ENCODE measurements at regions not wholly inside any gene's neighbourhood (a gene's known extent, or its start where the extent isn't known, plus 50 kb on each side); places are given as distances from the start of the nearest gene placed in this dataset.
A peak's percentile ranks its signal among the peaks of the same experiment; 100 is the strongest.

DNA sequence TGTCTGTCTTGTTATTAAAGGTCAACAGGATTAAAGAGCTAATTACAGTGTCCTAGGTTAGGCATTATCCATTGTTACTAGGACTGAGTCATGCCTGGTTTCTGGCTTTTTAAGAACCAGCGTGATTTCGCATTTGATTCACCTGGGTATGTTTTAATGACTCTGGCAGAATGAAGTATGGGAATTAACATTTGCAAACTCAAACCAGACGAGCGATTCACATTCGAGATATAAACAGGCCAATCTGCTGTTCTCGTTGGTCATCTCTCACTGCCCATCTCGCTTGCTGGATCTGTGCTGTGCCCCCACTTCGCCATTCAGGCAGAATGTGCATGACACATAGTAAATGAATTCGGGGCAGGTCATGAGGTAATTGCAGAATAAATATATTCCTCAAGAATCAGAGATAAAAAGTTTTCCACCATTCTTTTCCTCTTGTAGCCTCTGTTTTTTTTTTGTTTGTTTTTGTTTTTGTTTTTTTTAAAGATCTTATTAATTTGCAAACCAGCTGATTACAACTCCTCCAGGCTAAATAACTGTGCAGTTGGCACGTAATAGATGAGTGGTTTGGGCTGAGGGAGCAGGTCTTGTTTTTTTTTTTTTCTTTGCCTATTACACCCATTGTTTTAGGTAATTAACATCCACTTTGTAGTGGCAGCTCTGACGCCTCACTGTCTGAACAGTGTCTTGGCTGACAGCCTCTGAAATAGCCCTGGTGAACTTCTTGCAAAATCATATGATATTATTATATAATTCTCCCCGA is 313.5 kb upstream of the MSX2 start:
- DNase-seq (ENCODE audit: low spot score in 2 of 2, unreplicated experiment in 2 of 2), result no peak
- TF ChIP-seq, protein P1, sequence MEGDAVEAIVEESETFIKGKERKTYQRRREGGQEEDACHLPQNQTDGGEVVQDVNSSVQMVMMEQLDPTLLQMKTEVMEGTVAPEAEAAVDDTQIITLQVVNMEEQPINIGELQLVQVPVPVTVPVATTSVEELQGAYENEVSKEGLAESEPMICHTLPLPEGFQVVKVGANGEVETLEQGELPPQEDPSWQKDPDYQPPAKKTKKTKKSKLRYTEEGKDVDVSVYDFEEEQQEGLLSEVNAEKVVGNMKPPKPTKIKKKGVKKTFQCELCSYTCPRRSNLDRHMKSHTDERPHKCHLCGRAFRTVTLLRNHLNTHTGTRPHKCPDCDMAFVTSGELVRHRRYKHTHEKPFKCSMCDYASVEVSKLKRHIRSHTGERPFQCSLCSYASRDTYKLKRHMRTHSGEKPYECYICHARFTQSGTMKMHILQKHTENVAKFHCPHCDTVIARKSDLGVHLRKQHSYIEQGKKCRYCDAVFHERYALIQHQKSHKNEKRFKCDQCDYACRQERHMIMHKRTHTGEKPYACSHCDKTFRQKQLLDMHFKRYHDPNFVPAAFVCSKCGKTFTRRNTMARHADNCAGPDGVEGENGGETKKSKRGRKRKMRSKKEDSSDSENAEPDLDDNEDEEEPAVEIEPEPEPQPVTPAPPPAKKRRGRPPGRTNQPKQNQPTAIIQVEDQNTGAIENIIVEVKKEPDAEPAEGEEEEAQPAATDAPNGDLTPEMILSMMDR (IDR thresholded peaks at IDR 0.05; ENCODE audit: unreplicated experiment), result no peak
- Mint-ChIP-seq H3K4me3 (no peak overlapping the region), H3K36me3 (no peaks in the 10 kb centered on the region), H3K9me3 (peaks cover 4% of the 10 kb centered on the region), H3K27me3 (ENCODE audit: low read depth) (no peaks in the 10 kb centered on the region), H3K27ac (peak overlapping the region; percentile 77), H3K4me1 (peaks cover 42% of the 10 kb centered on the region)

DNA sequence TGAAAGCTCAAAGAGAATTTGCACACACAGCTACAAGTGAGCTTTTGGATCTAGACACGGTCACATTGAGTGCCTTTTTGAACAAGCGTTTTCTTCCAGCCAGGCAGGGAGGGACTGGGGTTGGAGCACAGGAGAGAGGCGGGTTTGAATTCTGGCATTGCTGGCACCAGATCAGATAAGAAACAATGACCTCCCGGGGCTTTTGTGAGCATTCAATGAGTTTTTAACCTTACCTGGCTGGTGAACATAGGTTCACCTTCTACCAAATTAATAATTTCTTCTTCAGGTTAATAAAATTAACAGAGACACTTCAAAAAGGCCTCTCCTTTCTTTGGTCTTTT is 312.9 kb upstream of the MSX2 start:
- peak overlapping the region; percentile 80 for H3K27ac Mint-ChIP-seq

DNA sequence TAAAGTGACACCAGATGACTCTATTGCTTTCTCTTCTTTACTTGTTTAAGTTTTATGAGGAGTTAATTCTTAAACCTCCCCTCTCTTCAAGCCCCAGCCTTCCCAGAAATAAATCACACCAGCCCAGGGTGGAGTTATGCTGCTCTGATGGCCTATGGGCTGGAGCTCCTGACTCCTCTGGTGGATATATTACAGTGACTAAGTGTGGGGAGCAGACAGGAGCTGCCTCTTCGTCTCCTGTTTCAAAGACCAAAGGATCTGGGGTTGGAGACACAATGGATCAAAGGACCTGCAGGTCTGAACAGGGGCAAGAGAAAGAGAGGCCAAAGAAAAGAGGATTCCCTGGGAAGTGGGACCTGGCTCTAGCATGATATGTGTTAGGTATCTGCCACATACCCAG is 312.0 kb upstream of the MSX2 start:
- no peak for DNase-seq (ENCODE audit: low spot score in 2 of 2, unreplicated experiment in 2 of 2)
- Mint-ChIP-seq H3K27me3 (ENCODE audit: low read depth) (no peaks in the 10 kb centered on the region), H3K36me3 (no peaks in the 10 kb centered on the region), H3K4me3 (no peak overlapping the region), H3K4me1 (peaks cover 44% of the 10 kb centered on the region), H3K27ac (peak overlapping the region; percentile 80), H3K9me3 (peaks cover 4% of the 10 kb centered on the region)
- TF ChIP-seq, protein P1 (IDR thresholded peaks at IDR 0.05; ENCODE audit: unreplicated experiment), result no peak

More for the DNA sequence above, 312.9 kb upstream of the MSX2 start:
- H3K36me3 Mint-ChIP-seq, result no peaks in the 10 kb centered on the region
- H3K4me1 Mint-ChIP-seq, result peaks cover 44% of the 10 kb centered on the region
- TF ChIP-seq, protein P1 (IDR thresholded peaks at IDR 0.05; ENCODE audit: unreplicated experiment), result no peak
- peaks cover 4% of the 10 kb centered on the region for H3K9me3 Mint-ChIP-seq
- no peaks in the 10 kb centered on the region for H3K27me3 Mint-ChIP-seq (ENCODE audit: low read depth)
- DNase-seq (ENCODE audit: low spot score in 2 of 2, unreplicated experiment in 2 of 2), result no peak
- no peak overlapping the region for H3K4me3 Mint-ChIP-seq

DNA sequence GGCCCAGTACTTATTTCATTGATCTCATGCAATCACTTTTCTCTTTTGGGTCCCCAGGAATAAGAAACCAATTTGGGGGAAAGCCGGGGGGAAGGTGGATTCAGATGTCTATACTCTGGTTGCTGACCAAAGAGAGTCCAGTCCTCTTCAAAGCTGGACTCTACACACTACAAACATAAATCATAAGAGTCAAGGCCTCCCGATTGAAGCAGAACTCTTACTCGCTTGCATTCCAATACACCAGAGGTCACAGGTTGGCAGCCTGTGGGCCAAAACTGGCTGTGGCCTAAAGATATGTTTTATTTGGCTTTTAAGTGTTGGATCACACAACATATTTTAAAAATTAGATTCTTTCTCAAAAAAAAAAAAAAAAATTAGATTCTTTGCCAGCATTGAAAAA is 311.4 kb upstream of the MSX2 start:
- no peak overlapping the region for H3K4me3 Mint-ChIP-seq
- TF ChIP-seq, protein P1 (IDR thresholded peaks at IDR 0.05; ENCODE audit: unreplicated experiment), result no peak
- peaks cover 4% of the 10 kb centered on the region for H3K9me3 Mint-ChIP-seq
- H3K27ac Mint-ChIP-seq, result no peak overlapping the region
- no peaks in the 10 kb centered on the region for H3K36me3 Mint-ChIP-seq
- H3K4me1 Mint-ChIP-seq, result peaks cover 48% of the 10 kb centered on the region
- H3K27me3 Mint-ChIP-seq (ENCODE audit: low read depth), result no peaks in the 10 kb centered on the region
- no peak for DNase-seq (ENCODE audit: low spot score in 2 of 2, unreplicated experiment in 2 of 2)

DNA sequence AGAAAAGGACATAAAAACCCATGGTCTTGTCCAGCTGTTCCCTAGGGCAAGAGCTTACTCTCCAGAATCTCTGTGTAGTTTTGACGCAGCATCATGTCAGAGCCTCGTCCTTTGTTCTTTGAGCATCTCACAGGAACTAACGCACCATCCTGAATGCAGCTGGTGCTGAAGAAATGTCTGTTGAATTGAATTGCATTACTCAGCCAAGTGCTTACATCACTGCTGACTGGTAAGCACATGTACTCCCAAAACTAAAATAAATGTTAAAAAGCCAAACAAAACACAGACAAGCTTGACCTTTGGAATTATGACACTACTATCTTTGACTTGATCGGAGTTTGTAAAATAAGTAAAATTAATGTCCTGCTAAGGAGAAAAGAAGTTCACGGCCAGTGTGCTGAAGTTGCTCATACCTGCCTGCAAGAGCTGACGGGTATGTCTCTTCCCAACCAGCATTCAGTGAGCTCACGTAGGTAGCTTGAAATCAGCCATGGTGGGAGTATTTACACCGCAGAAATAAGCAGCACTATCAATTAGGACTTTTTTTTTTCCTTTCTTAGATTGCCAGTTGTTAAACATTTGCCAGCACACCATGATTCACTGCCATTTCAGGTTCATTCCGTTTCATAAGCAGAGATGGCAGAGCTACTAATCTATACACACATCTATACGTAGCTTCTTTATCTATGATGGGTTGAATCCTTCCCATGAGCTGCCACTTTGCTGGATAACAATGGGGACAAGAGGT is 310.6 kb upstream of the MSX2 start:
- TF ChIP-seq, protein P1 (IDR thresholded peaks at IDR 0.05; ENCODE audit: unreplicated experiment), result no peak
- Mint-ChIP-seq H3K4me3 (no peak overlapping the region), H3K9me3 (peaks cover 4% of the 10 kb centered on the region), H3K27me3 (ENCODE audit: low read depth) (no peaks in the 10 kb centered on the region), H3K27ac (peak overlapping the region; percentile 79), H3K36me3 (no peaks in the 10 kb centered on the region), H3K4me1 (peaks cover 53% of the 10 kb centered on the region)
- no peak for DNase-seq (ENCODE audit: low spot score in 2 of 2, unreplicated experiment in 2 of 2)
